Right lobe of liver (tissue), 6 donors: ENCODE measurements at regions not wholly inside any gene's neighbourhood (a gene's known extent, or its start where the extent isn't known, plus 50 kb on each side); places are given as distances from the start of the nearest gene placed in this dataset.

ENCODE experiments used
- ATAC-seq, 4 donors: fragments of 200-7000 bp; cut with Tn5 transposase; one replicate each; pipeline ENCODE4 v1.9.1; 2020; ENCODE audit warnings: mild to moderate bottlenecking in 4 of 4, moderate library complexity in 4 of 4
- DNase-seq, 3 donors: peaks; one replicate each; pipeline ENCODE4 v3.0.0-alpha.2; 2020
- H3K27ac ChIP-seq, 3 donors: fragments of 200-600 bp; one replicate each; pipeline ENCODE4 v1.8.0; 2022
- H3K27me3 ChIP-seq, 2 donors: fragments of 200-600 bp; one replicate each; pipeline ENCODE4 v1.8.0; 2022
- H3K36me3 ChIP-seq, 4 donors: fragments of 200-600 bp; sonication (generic) in 1 of 4; one replicate each; pipeline versions ENCODE4 v1.5.1 to v1.8.0; 2017 to 2022; ENCODE audit warnings: control low read depth in 1 of 4
- H3K4me1 ChIP-seq, 4 donors: fragments of 200-600 bp; sonication (generic) in 1 of 4; one replicate each; pipeline versions ENCODE4 v1.5.1 to v1.8.0; 2017 to 2022; ENCODE audit warnings: control low read depth in 1 of 4
- H3K4me3 ChIP-seq, 3 donors: fragments of 200-600 bp; one replicate each; pipeline ENCODE4 v1.8.0; 2022
- H3K9me3 ChIP-seq, 4 donors: fragments of 200-600 bp; sonication (generic) in 1 of 4; one replicate each; pipeline versions ENCODE4 v1.5.1 to v1.8.0; 2017 to 2022; ENCODE audit warnings: control low read depth in 1 of 4
- POLR2A ChIP-seq: fragments of 450-650 bp; IDR thresholded peaks from one replicate; pipeline ENCODE4 v1.6.1; 2017; ENCODE audit warnings: antibody characterized with exemption, mild to moderate bottlenecking
- WGBS: methylation state at CpG from one replicate; pipeline ENCODE4 v1.1.6; 2018; ENCODE audit warnings: low coverage, low lambda C conversion rate; ENCODE audit not compliant: insufficient coverage; ENCODE audit errors: missing lambda C conversion rate; 5-methylcytosine and 5-hydroxymethylcytosine counted together
- intact Hi-C, 2 donors: fragments of 100-400 bp; cut with DNase I; formaldehyde crosslinking; loops; one replicate each; pipeline versions ENCODE4 v1.11.2 to v1.14.1; 2022
- TF ChIP-seq, protein P1 (sequence below), 4 donors: fragments of 200-600 bp in 3 of 4; fragments of 450-650 bp in 1 of 4; IDR thresholded peaks; one replicate each; pipeline versions ENCODE4 v1.5.1 to v1.8.0; 2016 to 2022; ENCODE audit warnings: antibody characterized with exemption in 4 of 4, mild to moderate bottlenecking in 2 of 4
- donor health status: DM: no; HTN: yes; CAD: no.
- donor health status: DM: no; HTN: no; CAD: no.
- donor health status: DM: no; HTN: no; CAD: no.
- donor health status: DM: no; HTN: yes; CAD: no.
- donor health status: DM: no; HTN: yes; CAD: no.

DNA sequence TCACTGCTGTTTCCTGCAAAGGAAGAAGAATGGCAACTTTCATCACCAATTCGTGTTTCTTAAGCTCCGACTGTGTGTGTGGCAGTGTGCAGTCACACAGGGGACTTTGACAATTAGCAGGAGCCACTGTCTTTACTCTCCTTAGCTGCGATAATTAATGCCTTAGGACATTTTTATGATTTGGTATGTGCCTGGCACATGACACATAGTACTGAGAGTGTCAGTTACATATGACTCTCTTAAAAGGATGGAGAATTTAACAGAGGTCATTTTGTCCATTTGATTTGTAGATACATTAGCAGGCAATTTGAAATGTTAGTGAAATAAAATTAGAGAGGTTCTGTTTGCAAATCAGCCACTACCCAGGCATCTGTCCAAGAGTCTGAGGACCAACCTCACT is 128.9 kb upstream of the VEPH1 start:
- Histone ChIP-seq H3K27me3 (no peaks in the 10 kb centered on the region), H3K4me3 (no peak overlapping the region), H3K36me3 (no peaks in the 10 kb centered on the region), H3K27ac (no peak overlapping the region), H3K9me3 (no peaks in the 10 kb centered on the region), H3K4me1 (no peaks in the 10 kb centered on the region)
- 46% methylated on average over 3 of the region's 3 CpGs for whole genome bisulfite sequencing
- DNase-seq: no peak
- ATAC-seq: no peak
- TF ChIP-seq POLR2A: no peak
- TF ChIP-seq, protein P1, sequence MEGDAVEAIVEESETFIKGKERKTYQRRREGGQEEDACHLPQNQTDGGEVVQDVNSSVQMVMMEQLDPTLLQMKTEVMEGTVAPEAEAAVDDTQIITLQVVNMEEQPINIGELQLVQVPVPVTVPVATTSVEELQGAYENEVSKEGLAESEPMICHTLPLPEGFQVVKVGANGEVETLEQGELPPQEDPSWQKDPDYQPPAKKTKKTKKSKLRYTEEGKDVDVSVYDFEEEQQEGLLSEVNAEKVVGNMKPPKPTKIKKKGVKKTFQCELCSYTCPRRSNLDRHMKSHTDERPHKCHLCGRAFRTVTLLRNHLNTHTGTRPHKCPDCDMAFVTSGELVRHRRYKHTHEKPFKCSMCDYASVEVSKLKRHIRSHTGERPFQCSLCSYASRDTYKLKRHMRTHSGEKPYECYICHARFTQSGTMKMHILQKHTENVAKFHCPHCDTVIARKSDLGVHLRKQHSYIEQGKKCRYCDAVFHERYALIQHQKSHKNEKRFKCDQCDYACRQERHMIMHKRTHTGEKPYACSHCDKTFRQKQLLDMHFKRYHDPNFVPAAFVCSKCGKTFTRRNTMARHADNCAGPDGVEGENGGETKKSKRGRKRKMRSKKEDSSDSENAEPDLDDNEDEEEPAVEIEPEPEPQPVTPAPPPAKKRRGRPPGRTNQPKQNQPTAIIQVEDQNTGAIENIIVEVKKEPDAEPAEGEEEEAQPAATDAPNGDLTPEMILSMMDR (IDR thresholded peaks at IDR 0.05): no peak
- intact Hi-C loops: no loop called here

DNA sequence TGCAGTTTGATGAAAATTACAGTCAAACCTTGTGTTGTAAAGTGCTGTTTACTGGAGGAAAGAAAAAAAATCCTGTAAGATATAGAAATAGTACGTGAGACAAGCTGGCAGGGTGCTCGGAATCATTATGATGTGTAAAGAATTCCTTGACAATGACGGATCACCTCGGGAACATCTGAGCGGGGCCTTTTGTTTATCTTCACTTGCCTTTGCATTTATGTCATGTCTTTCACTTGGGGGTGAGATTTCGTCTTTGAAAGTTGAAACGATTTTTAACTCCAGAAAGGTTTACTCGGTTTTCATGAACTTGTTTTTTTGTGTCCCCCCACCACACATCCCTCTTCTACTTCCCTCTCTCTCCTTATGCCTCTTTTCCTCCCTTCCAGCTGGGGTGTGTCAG is 128.3 kb upstream of the VEPH1 start:
- TF ChIP-seq, protein P1 (IDR thresholded peaks at IDR 0.05): no peak
- no peak for TF ChIP-seq POLR2A
- DNase-seq (no peak), ATAC-seq (no peak)
- Histone ChIP-seq H3K4me1 (no peaks in the 10 kb centered on the region), H3K36me3 (no peaks in the 10 kb centered on the region), H3K27ac (no peak overlapping the region), H3K4me3 (no peak overlapping the region), H3K27me3 (no peaks in the 10 kb centered on the region), H3K9me3 (no peaks in the 10 kb centered on the region)
- intact Hi-C loops: no loop called here
- WGBS: 24% methylated on average over 8 of the region's 8 CpGs

DNA sequence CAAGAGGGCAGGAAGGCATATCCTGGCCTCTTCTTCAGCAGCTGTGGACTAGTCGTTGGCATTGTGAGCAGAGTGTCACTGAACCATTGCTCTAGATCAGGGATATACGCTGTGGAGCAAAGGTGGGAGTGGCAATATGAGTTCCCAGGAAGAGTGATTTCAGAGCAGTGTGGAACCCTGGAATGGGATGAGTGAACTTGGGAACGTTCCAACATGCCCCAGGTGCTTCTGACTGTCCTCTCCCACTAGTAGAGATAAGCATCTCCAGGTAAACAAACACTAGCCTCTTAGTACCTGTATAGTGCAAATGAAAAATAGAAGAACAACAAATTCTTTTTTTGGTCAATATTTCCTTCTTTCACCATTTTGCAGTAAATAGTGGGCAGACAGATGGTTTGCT is 123.6 kb upstream of the VEPH1 start:
- no peak for DNase-seq

DNA sequence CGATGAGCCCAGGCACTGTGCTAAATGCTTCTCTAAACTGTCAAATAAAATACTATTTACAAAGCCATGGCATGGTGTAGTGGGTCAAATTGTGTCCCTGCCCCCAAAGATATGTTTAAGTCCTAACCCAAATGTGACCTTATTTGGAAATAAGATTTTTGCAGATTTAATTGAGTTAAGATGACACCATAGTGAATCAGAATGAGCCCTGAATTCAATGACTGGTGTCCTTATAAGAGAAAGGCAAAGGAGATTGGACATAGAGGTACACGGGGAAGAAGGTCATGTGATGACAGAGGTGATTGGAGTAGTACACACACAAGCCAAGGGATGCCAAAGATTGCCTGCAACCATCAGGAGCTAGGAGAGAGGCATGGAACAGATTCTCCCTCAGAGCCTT is 121.6 kb upstream of the VEPH1 start:
- intact Hi-C loops: no loop called here
- ATAC-seq: no peak
- no peak overlapping the region for H3K4me3 ChIP-seq
- TF ChIP-seq, protein P1 (IDR thresholded peaks at IDR 0.05): no peak
- TF ChIP-seq POLR2A: no peak
- no peaks in the 10 kb centered on the region for H3K4me1 ChIP-seq
- H3K27me3 ChIP-seq: no peaks in the 10 kb centered on the region
- DNase-seq: no peak
- H3K36me3 ChIP-seq: no peaks in the 10 kb centered on the region
- no peaks in the 10 kb centered on the region for H3K9me3 ChIP-seq
- WGBS: 53% methylated on average over 2 of the region's 2 CpGs
- no peak overlapping the region for H3K27ac ChIP-seq

More for the DNA sequence above, 123.6 kb upstream of the VEPH1 start:
- H3K4me3 ChIP-seq: no peak overlapping the region
- no peaks in the 10 kb centered on the region for H3K9me3 ChIP-seq
- H3K27me3 ChIP-seq: no peaks in the 10 kb centered on the region
- intact Hi-C loops: no loop called here
- 33% methylated on average over 3 of the region's 3 CpGs for WGBS
- no peaks in the 10 kb centered on the region for H3K36me3 ChIP-seq
- H3K4me1 ChIP-seq: no peaks in the 10 kb centered on the region
- no peak overlapping the region for H3K27ac ChIP-seq
- no peak for TF ChIP-seq POLR2A
- no peak for ATAC-seq

DNA sequence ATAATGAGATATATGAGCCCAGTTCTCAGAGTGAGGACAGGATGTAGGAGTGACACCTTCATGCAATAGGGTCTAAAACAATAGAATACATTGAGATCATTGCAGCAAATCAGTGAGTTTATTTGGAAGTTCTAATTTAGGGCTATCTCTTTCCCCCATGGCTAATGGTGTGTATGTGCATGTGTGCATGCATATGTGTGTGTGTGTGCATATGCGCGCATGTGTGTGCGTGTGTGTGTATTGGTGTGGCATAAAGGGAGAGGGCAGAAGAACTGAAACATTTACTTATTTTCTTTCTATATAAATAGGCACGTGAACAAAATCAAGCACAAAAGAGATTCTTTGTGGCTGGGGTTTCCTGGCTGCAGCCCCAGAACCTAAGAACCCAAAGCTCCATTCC is 115.7 kb upstream of the VEPH1 start:
- no peak for DNase-seq
- Histone ChIP-seq H3K9me3 (no peaks in the 10 kb centered on the region), H3K4me3 (no peak overlapping the region), H3K27me3 (no peaks in the 10 kb centered on the region), H3K36me3 (no peaks in the 10 kb centered on the region), H3K4me1 (no peaks in the 10 kb centered on the region), H3K27ac (no peak overlapping the region)
- ATAC-seq: no peak
- intact Hi-C loops: loop anchor here in 1 of 2 donors (10.0 kb wide), 1 partner anchor 826 kb away; no protein-coding TSS in a partner anchor
- no peak for TF ChIP-seq POLR2A
- TF ChIP-seq, protein P1 (IDR thresholded peaks at IDR 0.05): no peak
- 77% methylated on average over 4 of the region's 4 CpGs for WGBS
